B cell (primary cell): ENCODE measurements at regions not wholly inside any gene's neighbourhood (a gene's known extent, or its start where the extent isn't known, plus 50 kb on each side); places are given as distances from the start of the nearest gene placed in this dataset.

ENCODE experiments used
- EZH2 ChIP-seq: IDR thresholded peaks from 2 replicates; pipeline ENCODE4 v1.6.1; 2012; ENCODE audit warnings: borderline replicate concordance, low read depth, mild to moderate bottlenecking, moderate library complexity, low read length; ENCODE audit not compliant: insufficient read depth, poor library complexity, severe bottlenecking
- TF ChIP-seq, protein P1 (sequence below): fragments of 200-600 bp; IDR thresholded peaks from one replicate; pipeline ENCODE4 v1.8.0; 2022; ENCODE audit warnings: antibody characterized with exemption, mild to moderate bottlenecking

DNA sequence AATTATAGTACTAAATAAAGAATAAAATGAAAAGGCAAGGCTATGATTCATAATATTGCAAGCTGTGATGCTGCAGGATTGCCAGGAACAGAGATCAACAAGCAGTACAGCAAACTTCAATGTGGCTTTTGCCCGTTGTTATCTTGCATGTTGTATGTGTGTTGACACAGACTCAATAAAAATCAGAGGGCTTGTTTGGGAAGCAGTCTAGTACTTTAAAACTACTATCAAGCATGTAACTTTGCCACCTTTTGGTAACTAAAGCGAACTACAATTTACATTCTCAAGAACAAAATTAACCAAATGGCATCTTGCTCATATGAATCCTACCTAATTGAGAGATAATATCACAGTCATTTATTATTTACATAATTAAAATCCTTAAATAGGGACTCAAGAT, 79.8 kb upstream of the GPM6A start:
- TF ChIP-seq, protein P1, sequence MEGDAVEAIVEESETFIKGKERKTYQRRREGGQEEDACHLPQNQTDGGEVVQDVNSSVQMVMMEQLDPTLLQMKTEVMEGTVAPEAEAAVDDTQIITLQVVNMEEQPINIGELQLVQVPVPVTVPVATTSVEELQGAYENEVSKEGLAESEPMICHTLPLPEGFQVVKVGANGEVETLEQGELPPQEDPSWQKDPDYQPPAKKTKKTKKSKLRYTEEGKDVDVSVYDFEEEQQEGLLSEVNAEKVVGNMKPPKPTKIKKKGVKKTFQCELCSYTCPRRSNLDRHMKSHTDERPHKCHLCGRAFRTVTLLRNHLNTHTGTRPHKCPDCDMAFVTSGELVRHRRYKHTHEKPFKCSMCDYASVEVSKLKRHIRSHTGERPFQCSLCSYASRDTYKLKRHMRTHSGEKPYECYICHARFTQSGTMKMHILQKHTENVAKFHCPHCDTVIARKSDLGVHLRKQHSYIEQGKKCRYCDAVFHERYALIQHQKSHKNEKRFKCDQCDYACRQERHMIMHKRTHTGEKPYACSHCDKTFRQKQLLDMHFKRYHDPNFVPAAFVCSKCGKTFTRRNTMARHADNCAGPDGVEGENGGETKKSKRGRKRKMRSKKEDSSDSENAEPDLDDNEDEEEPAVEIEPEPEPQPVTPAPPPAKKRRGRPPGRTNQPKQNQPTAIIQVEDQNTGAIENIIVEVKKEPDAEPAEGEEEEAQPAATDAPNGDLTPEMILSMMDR = no peak
- TF ChIP-seq EZH2 = no peak
